K562 (cell line): ENCODE measurements at regions not wholly inside any gene's neighbourhood (a gene's known extent, or its start where the extent isn't known, plus 50 kb on each side); places are given as distances from the start of the nearest gene placed in this dataset.

Source experiments
- ATF1 ChIP-seq, 2 experiments: fragments of 450-650 bp in 1 of 2; IDR thresholded peaks; 2 replicates each; pipeline ENCODE4 v1.6.1; 2016; ENCODE audit warnings: missing compliant biosample characterization in 1 of 2, missing genetic modification characterization in 1 of 2
- BRD9 ChIP-seq: fragments of 450-650 bp; IDR thresholded peaks from 2 replicates; pipeline ENCODE4 v1.6.1; 2018; ENCODE audit warnings: low read depth; ENCODE audit not compliant: partially characterized antibody
- CBX1 ChIP-seq: sonication (generic); IDR thresholded peaks from 2 replicates; pipeline ENCODE4 v1.6.1; 2016; ENCODE audit warnings: antibody characterized with exemption, low read depth, mild to moderate bottlenecking
- CCNT2 ChIP-seq: IDR thresholded peaks from 2 replicates; pipeline ENCODE4 v1.6.1; 2011; ENCODE audit warnings: borderline replicate concordance, low read depth, mild to moderate bottlenecking, moderate library complexity, mixed read lengths, low read length; ENCODE audit not compliant: insufficient read length; ENCODE audit errors: extremely low read depth
- DACH1 ChIP-seq: fragments of 450-650 bp; IDR thresholded peaks from 2 replicates; pipeline ENCODE4 v1.6.1; 2018; ENCODE audit not compliant: partially characterized antibody
- FOXJ2 ChIP-seq: fragments of 200-800 bp; sonication (Bioruptor generic); IDR thresholded peaks from 2 replicates; pipeline ENCODE4 v1.6.1; 2016; ENCODE audit warnings: missing genetic modification characterization, missing compliant biosample characterization
- HCFC1 ChIP-seq: IDR thresholded peaks from 2 replicates; pipeline ENCODE4 v1.6.1; 2012; ENCODE audit warnings: low read depth, low read length, improper control_type of control experiment
- HEY1 ChIP-seq: fragments of 250-450 bp; sonication (Bioruptor Pico); IDR thresholded peaks from 2 replicates; pipeline ENCODE4 v1.5.0; 2020; ENCODE audit warnings: mild to moderate bottlenecking, moderate library complexity, borderline replicate concordance
- LCOR ChIP-seq: sonication (generic); formaldehyde crosslinking; IDR thresholded peaks from 2 replicates; pipeline ENCODE4 v1.8.0; 2022; ENCODE audit warnings: mild to moderate bottlenecking, missing genetic modification reagents
- MCM5 ChIP-seq: fragments of 450-650 bp; IDR thresholded peaks from 2 replicates; pipeline ENCODE4 v1.6.1; 2016; ENCODE audit warnings: low read depth
- PTBP1 ChIP-seq: fragments of 200-400 bp; formaldehyde crosslinking; IDR thresholded peaks from 2 replicates; pipeline ENCODE4 v1.6.1; 2017; ENCODE audit warnings: low read depth, low read length
- PTTG1 ChIP-seq: fragments of 450-650 bp; IDR thresholded peaks from 2 replicates; pipeline ENCODE4 v1.6.1; 2016; ENCODE audit warnings: low read depth, mild to moderate bottlenecking, missing genetic modification characterization, missing compliant biosample characterization
- TAF7 ChIP-seq: fragments of 450-650 bp; IDR thresholded peaks from 2 replicates; pipeline ENCODE4 v1.6.1; 2016; ENCODE audit warnings: missing genetic modification characterization, missing compliant biosample characterization
- TAF9B ChIP-seq: fragments of 450-650 bp; IDR thresholded peaks from 2 replicates; pipeline ENCODE4 v1.6.1; 2018; ENCODE audit warnings: mild to moderate bottlenecking; ENCODE audit not compliant: partially characterized antibody
- TEAD4 ChIP-seq, 2 experiments: sonication (generic) in 1 of 2; formaldehyde crosslinking in 1 of 2; IDR thresholded peaks; 2 replicates each; pipeline versions ENCODE4 v1.6.1 to v1.8.0; 2012 to 2022; ENCODE audit warnings: borderline replicate concordance in 1 of 2, inconsistent platforms in 1 of 2, low read length in 1 of 2, mild to moderate bottlenecking in 1 of 2, missing genetic modification reagents in 1 of 2
- ZBTB49 ChIP-seq: sonication (generic); formaldehyde crosslinking; IDR thresholded peaks from 2 replicates; pipeline ENCODE4 v1.8.0; 2022; ENCODE audit warnings: missing genetic modification reagents, mild to moderate bottlenecking, borderline replicate concordance
- ZBTB7A ChIP-seq: IDR thresholded peaks from 2 replicates; pipeline ENCODE4 v1.6.1; 2011; ENCODE audit warnings: low read depth, mild to moderate bottlenecking, low read length, moderate library complexity, borderline replicate concordance; ENCODE audit not compliant: control insufficient read depth
- ZC3H8 ChIP-seq: fragments of 450-650 bp; IDR thresholded peaks from 2 replicates; pipeline ENCODE4 v1.6.1; 2017
- ZNF165 ChIP-seq: fragments of 250-450 bp; sonication (Bioruptor Pico); IDR thresholded peaks from 2 replicates; pipeline ENCODE4 v1.4.0; 2020; ENCODE audit warnings: borderline replicate concordance
- ZNF584 ChIP-seq: fragments of 200-800 bp; sonication (Bioruptor generic); IDR thresholded peaks from 2 replicates; pipeline ENCODE4 v1.6.1; 2016; ENCODE audit warnings: low read depth, mild to moderate bottlenecking, missing genetic modification characterization, missing compliant biosample characterization
- ZNF644 ChIP-seq: fragments of 200-800 bp; sonication (Bioruptor generic); IDR thresholded peaks from 2 replicates; pipeline ENCODE4 v1.6.1; 2016; ENCODE audit warnings: low read depth, missing genetic modification characterization, missing compliant biosample characterization
- TF ChIP-seq, protein P1 (sequence below): IDR thresholded peaks from 2 replicates; pipeline ENCODE4 v1.6.1; 2012; ENCODE audit warnings: low read depth, low read length, improper control_type of control experiment, borderline replicate concordance
- TF ChIP-seq, protein P2 (sequence below): fragments of 450-650 bp; formaldehyde crosslinking; conservative IDR thresholded peaks from 2 replicates; pipeline ENCODE4 v1.4.0; 2022; ENCODE audit warnings: mild to moderate bottlenecking, missing genetic modification characterization

DNA sequence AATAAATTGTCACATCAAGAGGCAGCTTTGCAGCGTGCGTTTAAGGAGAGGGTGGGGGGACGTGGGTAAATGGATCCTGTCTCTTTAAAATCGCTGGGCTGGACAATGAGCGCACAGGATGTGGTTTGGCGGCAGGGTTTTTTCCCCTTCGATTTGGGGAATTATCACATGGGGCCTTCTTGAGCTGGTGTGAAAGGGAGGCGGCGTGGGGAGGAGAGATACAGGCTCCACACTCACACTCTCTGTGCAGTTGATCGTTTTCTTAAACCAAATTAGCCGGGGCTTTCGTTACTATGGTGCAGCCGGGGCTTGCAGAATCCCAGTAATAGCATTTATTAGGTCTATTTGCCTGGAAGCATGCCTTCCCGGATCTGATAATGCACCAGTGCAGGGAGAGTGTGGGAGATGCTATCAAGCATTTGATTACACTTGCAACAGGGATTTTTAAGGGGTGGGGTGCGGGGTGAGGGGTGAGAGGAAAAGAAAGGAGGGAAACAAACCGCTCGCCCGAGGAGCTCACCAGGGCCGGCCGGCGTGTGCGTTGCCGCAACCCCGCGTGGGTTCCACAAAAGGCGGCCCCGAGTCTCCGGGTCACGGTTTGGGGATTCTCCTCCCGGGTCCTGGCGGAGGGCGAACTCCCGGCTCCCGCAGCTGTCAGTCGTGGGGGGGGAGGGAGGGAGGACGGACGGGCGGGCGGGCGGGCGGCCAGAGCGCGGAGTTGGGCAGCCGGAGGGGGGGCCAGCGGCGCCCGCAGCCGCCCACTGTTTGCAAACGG is 58.8 kb upstream of the GSE1 start (continued):
- TF ChIP-seq ATF1 (CRISPR knock-in tag; IDR thresholded peaks at IDR 0.05) (no peak), ATF1 (tag; IDR thresholded peaks at IDR 0.05) (0 out of 2 replicates have a peak, but pooled peaks have one; percentile 48), TEAD4 (IDR thresholded peaks at IDR 0.05; ENCODE audit: low read length) (peak; percentile 91), TEAD4 (CRISPR knock-in tag; IDR thresholded peaks at IDR 0.05; ENCODE audit: borderline replicate concordance) (no peak), PTTG1 (no peak), CCNT2 (peak; percentile 64), HEY1 (CRISPR knock-in tag) (peak; percentile 45; the same call in 1 of the 2 replicates), LCOR (CRISPR knock-in tag) (peak; percentile 97), TAF9B (no peak), ZNF584 (CRISPR knock-in tag) (no peak), BRD9 (peak; percentile 17), PTBP1 (peak; percentile 36; the same call in 1 of the 2 replicates), CBX1 (peak; percentile 12; the same call in 1 of the 2 replicates), HCFC1 (peak; percentile 18; the same call in 1 of the 2 replicates), MCM5 (no peak), ZBTB7A (no peak), ZC3H8 (no peak), ZNF165 (CRISPR knock-in tag) (no peak), ZNF644 (tag) (no peak), FOXJ2 (peak; percentile 84; the same call in 1 of the 2 replicates), DACH1 (no peak), TAF7 (tag) (no peak; the same call in 1 of the 2 replicates), ZBTB49 (CRISPR knock-in tag) (no peak)
- TF ChIP-seq, protein P1, sequence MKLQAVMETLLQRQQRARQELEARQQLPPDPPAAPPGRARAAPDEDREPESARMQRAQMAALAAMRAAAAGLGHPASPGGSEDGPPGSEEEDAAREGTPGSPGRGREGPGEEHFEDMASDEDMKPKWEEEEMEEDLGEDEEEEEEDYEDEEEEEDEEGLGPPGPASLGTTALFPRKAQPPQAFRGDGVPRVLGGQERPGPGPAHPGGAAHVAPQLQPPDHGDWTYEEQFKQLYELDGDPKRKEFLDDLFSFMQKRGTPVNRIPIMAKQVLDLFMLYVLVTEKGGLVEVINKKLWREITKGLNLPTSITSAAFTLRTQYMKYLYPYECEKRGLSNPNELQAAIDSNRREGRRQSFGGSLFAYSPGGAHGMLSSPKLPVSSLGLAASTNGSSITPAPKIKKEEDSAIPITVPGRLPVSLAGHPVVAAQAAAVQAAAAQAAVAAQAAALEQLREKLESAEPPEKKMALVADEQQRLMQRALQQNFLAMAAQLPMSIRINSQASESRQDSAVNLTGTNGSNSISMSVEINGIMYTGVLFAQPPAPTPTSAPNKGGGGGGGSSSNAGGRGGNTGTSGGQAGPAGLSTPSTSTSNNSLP = no peak
- TF ChIP-seq, protein P2, sequence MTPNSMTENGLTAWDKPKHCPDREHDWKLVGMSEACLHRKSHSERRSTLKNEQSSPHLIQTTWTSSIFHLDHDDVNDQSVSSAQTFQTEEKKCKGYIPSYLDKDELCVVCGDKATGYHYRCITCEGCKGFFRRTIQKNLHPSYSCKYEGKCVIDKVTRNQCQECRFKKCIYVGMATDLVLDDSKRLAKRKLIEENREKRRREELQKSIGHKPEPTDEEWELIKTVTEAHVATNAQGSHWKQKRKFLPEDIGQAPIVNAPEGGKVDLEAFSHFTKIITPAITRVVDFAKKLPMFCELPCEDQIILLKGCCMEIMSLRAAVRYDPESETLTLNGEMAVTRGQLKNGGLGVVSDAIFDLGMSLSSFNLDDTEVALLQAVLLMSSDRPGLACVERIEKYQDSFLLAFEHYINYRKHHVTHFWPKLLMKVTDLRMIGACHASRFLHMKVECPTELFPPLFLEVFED (CRISPR knock-in tag) = no peak
